ENCODE measurements at regions not wholly inside any gene's neighbourhood (a gene's known extent, or its start where the extent isn't known, plus 50 kb on each side); places are given as distances from the start of the nearest gene placed in this dataset.

DNA sequence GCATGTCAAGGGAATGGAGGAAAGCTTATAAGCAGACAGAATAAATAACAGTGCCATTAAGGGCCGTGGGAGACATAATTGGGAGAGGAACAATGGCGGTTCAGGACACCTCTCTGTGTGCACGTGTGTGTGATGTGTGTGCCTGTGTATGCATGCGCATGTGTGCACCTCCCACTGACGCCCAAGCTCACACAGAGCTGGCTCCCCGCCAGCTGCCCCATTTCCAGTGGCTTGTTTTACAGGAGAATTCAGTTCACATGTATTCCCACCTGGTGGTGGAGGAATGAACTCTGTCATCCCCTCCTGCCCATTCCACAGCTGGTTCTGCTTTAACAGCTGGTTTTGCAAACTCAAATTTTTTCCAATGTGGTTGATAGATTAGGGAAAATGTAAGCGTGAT lies 262.2 kb downstream of the AJAP1 start:
- no peak overlapping the region for H2AFZ ChIP-seq (ENCODE audit: control insufficient read depth, low read depth, low read length)
- no peaks in the 10 kb centered on the region; the same call in 2 of the 3 replicates for H3K9me3 ChIP-seq (replicated peaks; ENCODE audit: control insufficient read depth, insufficient read depth, low read length)
- H3K4me3 ChIP-seq = no peak overlapping the region
- no peak overlapping the region for H3K9ac ChIP-seq (ENCODE audit: control insufficient read depth, insufficient read depth, low read length)
- ATAC-seq (no peak), FAIRE-seq (no peak), DNase-seq (ENCODE audit: low read depth, low spot score) (no peak)
- CTCF ChIA-PET = no interaction called here
- intact Hi-C loops (cut with micrococcal nuclease; ENCODE audit: unreplicated experiment) (no loop called here), in situ Hi-C loops (cut with MboI) (no loop called here)
- BruUV-seq (replicated peaks) = no TSS peak
- POLR2A ChIA-PET = no interaction called here
- H3K79me2 ChIP-seq (ENCODE audit: control insufficient read depth, insufficient read depth, low read length) = no peaks in the 10 kb centered on the region
- 5% methylated on average over 7 of the region's 7 CpGs for WGBS (ENCODE audit: insufficient coverage, insufficient replicate concordance, low lambda C conversion rate, missing lambda C conversion rate)
- H3K4me1 ChIP-seq (ENCODE audit: control insufficient read depth, insufficient read depth, low read length) = no peaks in the 10 kb centered on the region
- no peaks in the 10 kb centered on the region for H4K20me1 ChIP-seq (ENCODE audit: control insufficient read depth, insufficient read depth)
- no peak overlapping the region for H3K4me2 ChIP-seq (ENCODE audit: control insufficient read depth, insufficient read depth)
- no peak overlapping the region for H3K27ac ChIP-seq (ENCODE audit: control insufficient read depth, insufficient read depth)
- TF ChIP-seq KLF5 (IDR thresholded peaks at IDR 0.05; ENCODE audit: partially characterized antibody) (no peak), MEF2A (IDR thresholded peaks at IDR 0.05; ENCODE audit: insufficient read depth, low read depth, low read length) (no peak), SMAD1 (IDR thresholded peaks at IDR 0.05; ENCODE audit: low read depth, partially characterized antibody) (no peak), TCF7 (IDR thresholded peaks at IDR 0.05; ENCODE audit: borderline replicate concordance) (no peak), MEF2B (IDR thresholded peaks at IDR 0.05; ENCODE audit: partially characterized antibody, poor library complexity, severe bottlenecking) (no peak), HDAC2 (IDR thresholded peaks at IDR 0.05) (no peak)
- TF ChIP-seq, protein P1, sequence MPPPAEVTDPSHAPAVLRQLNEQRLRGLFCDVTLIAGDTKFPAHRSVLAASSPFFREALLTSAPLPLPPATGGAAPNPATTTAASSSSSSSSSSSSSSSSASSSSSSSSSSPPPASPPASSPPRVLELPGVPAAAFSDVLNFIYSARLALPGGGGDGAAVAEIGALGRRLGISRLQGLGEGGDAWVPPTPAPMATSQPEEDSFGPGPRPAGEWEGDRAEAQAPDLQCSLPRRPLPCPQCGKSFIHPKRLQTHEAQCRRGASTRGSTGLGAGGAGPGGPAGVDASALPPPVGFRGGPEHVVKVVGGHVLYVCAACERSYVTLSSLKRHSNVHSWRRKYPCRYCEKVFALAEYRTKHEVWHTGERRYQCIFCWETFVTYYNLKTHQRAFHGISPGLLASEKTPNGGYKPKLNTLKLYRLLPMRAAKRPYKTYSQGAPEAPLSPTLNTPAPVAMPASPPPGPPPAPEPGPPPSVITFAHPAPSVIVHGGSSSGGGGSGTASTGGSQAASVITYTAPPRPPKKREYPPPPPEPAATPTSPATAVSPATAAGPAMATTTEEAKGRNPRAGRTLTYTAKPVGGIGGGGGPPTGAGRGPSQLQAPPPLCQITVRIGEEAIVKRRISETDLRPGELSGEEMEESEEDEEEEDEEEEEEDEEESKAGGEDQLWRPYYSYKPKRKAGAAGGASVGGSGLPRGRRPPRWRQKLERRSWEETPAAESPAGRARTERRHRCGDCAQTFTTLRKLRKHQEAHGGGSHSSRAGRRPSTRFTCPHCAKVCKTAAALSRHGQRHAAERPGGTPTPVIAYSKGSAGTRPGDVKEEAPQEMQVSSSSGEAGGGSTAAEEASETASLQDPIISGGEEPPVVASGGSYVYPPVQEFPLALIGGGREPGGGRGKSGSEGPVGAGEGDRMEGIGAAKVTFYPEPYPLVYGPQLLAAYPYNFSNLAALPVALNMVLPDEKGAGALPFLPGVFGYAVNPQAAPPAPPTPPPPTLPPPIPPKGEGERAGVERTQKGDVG (CRISPR knock-in tag; IDR thresholded peaks at IDR 0.05) = no peak
- TF ChIP-seq, protein P2, sequence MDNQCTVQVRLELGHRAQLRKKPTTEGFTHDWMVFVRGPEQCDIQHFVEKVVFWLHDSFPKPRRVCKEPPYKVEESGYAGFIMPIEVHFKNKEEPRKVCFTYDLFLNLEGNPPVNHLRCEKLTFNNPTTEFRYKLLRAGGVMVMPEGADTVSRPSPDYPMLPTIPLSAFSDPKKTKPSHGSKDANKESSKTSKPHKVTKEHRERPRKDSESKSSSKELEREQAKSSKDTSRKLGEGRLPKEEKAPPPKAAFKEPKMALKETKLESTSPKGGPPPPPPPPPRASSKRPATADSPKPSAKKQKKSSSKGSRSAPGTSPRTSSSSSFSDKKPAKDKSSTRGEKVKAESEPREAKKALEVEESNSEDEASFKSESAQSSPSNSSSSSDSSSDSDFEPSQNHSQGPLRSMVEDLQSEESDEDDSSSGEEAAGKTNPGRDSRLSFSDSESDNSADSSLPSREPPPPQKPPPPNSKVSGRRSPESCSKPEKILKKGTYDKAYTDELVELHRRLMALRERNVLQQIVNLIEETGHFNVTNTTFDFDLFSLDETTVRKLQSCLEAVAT (IDR thresholded peaks at IDR 0.05) = no peak
- H3K27me3 ChIP-seq (replicated peaks in 1 of 2; ENCODE audit: control insufficient read depth in 2 of 2, insufficient read depth in 2 of 2, low read length in 1 of 2) = no peaks in the 10 kb centered on the region
- no peaks in the 10 kb centered on the region for H3K36me3 ChIP-seq (ENCODE audit: control insufficient read depth in 2 of 2, insufficient read depth in 2 of 2, low read length in 1 of 2)
- SMC1A ChIA-PET (ENCODE audit: uncharacterized antibody, unreplicated experiment) = no interaction called here
- RAD21 ChIA-PET (ENCODE audit: unreplicated experiment) = no interaction called here
